ENCODE measurements at regions not wholly inside any gene's neighbourhood (a gene's known extent, or its start where the extent isn't known, plus 50 kb on each side); places are given as distances from the start of the nearest gene placed in this dataset.

DNA sequence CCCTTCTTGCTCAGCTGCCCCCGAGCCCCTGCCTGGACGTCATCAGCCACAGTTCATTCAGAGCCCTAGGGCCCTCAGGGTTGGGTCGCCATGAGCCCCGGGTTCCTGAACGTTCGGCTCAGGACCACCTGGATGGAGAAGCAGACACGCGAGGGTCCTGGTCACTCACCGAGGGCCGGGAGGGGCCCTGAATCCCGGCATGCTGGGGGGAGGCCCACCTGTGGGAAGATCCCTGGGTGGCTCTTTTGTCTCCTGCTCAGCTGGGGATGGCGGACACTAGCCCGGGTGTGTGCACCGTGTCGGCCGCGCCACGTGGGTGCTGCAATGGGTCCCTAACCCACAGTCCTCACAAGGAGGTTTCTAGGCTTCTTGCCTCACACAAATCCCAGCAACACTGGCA is 78.1 kb upstream of the TTC34 start (continued):
- TF ChIP-seq, protein P1, sequence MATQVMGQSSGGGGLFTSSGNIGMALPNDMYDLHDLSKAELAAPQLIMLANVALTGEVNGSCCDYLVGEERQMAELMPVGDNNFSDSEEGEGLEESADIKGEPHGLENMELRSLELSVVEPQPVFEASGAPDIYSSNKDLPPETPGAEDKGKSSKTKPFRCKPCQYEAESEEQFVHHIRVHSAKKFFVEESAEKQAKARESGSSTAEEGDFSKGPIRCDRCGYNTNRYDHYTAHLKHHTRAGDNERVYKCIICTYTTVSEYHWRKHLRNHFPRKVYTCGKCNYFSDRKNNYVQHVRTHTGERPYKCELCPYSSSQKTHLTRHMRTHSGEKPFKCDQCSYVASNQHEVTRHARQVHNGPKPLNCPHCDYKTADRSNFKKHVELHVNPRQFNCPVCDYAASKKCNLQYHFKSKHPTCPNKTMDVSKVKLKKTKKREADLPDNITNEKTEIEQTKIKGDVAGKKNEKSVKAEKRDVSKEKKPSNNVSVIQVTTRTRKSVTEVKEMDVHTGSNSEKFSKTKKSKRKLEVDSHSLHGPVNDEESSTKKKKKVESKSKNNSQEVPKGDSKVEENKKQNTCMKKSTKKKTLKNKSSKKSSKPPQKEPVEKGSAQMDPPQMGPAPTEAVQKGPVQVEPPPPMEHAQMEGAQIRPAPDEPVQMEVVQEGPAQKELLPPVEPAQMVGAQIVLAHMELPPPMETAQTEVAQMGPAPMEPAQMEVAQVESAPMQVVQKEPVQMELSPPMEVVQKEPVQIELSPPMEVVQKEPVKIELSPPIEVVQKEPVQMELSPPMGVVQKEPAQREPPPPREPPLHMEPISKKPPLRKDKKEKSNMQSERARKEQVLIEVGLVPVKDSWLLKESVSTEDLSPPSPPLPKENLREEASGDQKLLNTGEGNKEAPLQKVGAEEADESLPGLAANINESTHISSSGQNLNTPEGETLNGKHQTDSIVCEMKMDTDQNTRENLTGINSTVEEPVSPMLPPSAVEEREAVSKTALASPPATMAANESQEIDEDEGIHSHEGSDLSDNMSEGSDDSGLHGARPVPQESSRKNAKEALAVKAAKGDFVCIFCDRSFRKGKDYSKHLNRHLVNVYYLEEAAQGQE (IDR thresholded peaks at IDR 0.05): no peak
- TF ChIP-seq ZFP36 (IDR thresholded peaks at IDR 0.05; ENCODE audit: borderline replicate concordance, partially characterized antibody): no peak
- no peak for TF ChIP-seq MAZ (IDR thresholded peaks at IDR 0.05; ENCODE audit: borderline replicate concordance, low read depth, low read length)
- no peak for TF ChIP-seq RCOR1 (IDR thresholded peaks at IDR 0.05; ENCODE audit: low read depth, low read length)
- TF ChIP-seq NPAS2 (CRISPR knock-in tag; IDR thresholded peaks at IDR 0.05; ENCODE audit: borderline replicate concordance): no peak
- TF ChIP-seq, protein P2, sequence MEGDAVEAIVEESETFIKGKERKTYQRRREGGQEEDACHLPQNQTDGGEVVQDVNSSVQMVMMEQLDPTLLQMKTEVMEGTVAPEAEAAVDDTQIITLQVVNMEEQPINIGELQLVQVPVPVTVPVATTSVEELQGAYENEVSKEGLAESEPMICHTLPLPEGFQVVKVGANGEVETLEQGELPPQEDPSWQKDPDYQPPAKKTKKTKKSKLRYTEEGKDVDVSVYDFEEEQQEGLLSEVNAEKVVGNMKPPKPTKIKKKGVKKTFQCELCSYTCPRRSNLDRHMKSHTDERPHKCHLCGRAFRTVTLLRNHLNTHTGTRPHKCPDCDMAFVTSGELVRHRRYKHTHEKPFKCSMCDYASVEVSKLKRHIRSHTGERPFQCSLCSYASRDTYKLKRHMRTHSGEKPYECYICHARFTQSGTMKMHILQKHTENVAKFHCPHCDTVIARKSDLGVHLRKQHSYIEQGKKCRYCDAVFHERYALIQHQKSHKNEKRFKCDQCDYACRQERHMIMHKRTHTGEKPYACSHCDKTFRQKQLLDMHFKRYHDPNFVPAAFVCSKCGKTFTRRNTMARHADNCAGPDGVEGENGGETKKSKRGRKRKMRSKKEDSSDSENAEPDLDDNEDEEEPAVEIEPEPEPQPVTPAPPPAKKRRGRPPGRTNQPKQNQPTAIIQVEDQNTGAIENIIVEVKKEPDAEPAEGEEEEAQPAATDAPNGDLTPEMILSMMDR (IDR thresholded peaks at IDR 0.05): no peak

DNA sequence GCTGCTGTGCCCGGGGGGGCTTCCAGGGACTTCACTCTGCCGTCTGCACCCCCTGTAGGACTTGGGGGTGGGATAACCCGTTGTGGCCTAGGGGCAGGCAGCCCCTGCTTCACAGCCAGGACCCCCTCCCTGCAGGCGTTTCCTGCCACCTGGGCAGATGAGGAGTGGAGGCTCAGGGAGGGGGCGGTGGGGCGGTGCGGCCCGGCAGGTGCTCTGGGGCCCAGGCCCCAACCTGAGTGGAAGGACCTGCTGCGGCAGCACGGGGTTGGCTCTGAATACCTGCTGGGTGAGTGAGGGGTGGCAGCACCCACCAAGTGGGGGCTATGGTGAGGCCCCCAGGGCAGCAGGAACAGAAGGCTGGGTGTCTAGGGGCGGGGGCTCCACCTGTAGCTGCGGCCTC is 78.6 kb upstream of the TTC34 start:
- H3K4me3 ChIP-seq: no peak overlapping the region
- DNase-seq (ENCODE audit: low read depth in 1 of 2, low spot score in 1 of 2) (no peak), FAIRE-seq (no peak), ATAC-seq (no peak)
- H3K9me3 ChIP-seq: no peaks in the 10 kb centered on the region
- 32% methylated on average over 6 of the region's 12 CpGs for WGBS (ENCODE audit: missing lambda C conversion rate)
- TF ChIP-seq FOSL2 (IDR thresholded peaks at IDR 0.05) (no peak), FOSL2 (CRISPR knock-in tag; IDR thresholded peaks at IDR 0.05) (no peak), HEYL (CRISPR knock-in tag; IDR thresholded peaks at IDR 0.05) (no peak), CBX2 (IDR thresholded peaks at IDR 0.05; ENCODE audit: borderline replicate concordance, low read depth) (no peak), MYC (IDR thresholded peaks at IDR 0.05; ENCODE audit: borderline replicate concordance, low read length) (no peak), TFCP2L1 (CRISPR knock-in tag; IDR thresholded peaks at IDR 0.05) (no peak), ZSCAN20 (CRISPR knock-in tag; IDR thresholded peaks at IDR 0.05) (no peak), RAD21 (conservative IDR thresholded peaks at IDR 0.05 in 1 of 2, IDR thresholded peaks at IDR 0.05 in 1 of 2) (no peak), RARB (CRISPR knock-in tag; IDR thresholded peaks at IDR 0.05) (no peak)
- TF ChIP-seq, protein P3, sequence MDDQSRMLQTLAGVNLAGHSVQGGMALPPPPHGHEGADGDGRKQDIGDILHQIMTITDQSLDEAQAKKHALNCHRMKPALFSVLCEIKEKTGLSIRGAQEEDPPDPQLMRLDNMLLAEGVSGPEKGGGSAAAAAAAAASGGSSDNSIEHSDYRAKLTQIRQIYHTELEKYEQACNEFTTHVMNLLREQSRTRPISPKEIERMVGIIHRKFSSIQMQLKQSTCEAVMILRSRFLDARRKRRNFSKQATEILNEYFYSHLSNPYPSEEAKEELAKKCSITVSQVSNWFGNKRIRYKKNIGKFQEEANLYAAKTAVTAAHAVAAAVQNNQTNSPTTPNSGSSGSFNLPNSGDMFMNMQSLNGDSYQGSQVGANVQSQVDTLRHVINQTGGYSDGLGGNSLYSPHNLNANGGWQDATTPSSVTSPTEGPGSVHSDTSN (IDR thresholded peaks at IDR 0.05): no peak
- TF ChIP-seq, protein P4, sequence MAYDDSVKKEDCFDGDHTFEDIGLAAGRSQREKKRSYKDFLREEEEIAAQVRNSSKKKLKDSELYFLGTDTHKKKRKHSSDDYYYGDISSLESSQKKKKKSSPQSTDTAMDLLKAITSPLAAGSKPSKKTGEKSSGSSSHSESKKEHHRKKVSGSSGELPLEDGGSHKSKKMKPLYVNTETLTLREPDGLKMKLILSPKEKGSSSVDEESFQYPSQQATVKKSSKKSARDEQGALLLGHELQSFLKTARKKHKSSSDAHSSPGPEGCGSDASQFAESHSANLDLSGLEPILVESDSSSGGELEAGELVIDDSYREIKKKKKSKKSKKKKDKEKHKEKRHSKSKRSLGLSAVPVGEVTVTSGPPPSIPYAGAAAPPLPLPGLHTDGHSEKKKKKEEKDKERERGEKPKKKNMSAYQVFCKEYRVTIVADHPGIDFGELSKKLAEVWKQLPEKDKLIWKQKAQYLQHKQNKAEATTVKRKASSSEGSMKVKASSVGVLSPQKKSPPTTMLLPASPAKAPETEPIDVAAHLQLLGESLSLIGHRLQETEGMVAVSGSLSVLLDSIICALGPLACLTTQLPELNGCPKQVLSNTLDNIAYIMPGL (CRISPR knock-in tag; IDR thresholded peaks at IDR 0.05; ENCODE audit: borderline replicate concordance): no peak
- CTCF ChIA-PET: no interaction called here
- POLR2A ChIA-PET: no interaction called here
- no peak overlapping the region for H3K27ac ChIP-seq
- no peak overlapping the region for H3K4me2 ChIP-seq
- H3K4me1 ChIP-seq: no peaks in the 10 kb centered on the region

Data from A549 (cell line).